ENCODE measurements at regions not wholly inside any gene's neighbourhood (a gene's known extent, or its start where the extent isn't known, plus 50 kb on each side); places are given as distances from the start of the nearest gene placed in this dataset.

GRCh38 chr16:35732046-35732810 is 2272.8 kb downstream of the TP53TG3F start:
- no peak for DNase-seq (ENCODE audit: low spot score)

DNA sequence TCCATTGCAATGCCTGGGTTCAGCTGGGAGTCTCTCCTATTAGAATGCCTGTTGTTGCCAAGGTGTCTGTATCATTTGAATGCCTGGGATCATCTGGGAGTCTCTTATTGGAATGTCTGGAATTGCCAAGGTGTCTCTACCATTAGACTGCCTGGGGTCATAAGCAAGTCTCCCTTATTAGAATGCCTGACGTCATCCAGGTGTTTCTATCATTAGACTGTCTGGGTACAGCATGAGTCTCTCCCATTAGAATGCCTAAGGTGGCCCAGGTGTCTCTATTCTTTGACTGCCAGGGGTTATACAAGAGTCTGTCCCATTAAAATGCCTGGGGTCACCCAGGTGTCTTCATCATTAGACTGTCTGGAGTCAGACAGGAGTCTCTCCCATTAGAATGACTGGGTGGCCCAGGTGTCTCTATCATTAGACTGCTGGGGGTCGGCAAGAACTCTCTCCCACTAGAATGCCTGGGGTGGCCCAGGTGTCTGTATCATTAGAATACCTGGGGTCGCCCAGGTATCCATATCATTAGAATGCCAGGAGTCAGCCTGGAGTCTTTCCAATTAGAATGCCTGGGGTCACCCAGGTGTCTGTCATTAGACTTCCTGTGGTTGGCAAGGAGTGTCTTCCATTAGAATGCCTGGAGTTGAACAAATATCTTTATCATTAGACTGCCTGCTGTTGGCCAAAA is 2274.0 kb downstream of the TP53TG3F start:
- DNase-seq (ENCODE audit: low spot score) = no peak

GRCh38 chr16:35733971-35734702 is 2274.7 kb downstream of the TP53TG3F start:
- no peak for DNase-seq (ENCODE audit: low spot score)

- DNase-seq (ENCODE audit: low spot score) = no peak
Measured at GRCh38 chr16:35734728-35735402, 2275.5 kb downstream of the TP53TG3F start.

GRCh38 chr16:35735403-35736251 is 2276.2 kb downstream of the TP53TG3F start:
- no peak for DNase-seq (ENCODE audit: low spot score)

DNA sequence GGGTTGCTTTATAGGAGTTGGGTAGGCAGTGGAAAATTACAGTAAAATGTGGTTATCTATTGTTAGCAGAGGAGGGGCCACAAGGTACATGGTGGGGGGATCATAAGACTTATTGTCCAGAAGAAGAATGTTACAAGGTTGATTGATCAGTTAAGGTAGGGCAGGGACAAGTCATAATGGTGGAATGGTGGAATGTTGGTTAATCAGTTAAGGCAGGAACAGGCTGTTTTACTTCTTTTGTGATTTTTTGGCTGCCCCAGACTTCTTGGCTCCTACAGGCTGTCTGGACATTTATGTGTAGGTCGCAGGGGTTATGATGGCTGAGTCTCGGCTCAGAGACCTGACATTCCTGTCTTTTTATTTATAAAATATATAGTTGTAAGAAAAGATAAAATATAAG is 2277.1 kb downstream of the TP53TG3F start:
- no peak for DNase-seq (ENCODE audit: low spot score)

- no peak for DNase-seq (ENCODE audit: low spot score)
Measured at GRCh38 chr16:35737076-35737475, 2277.7 kb downstream of the TP53TG3F start.

DNA sequence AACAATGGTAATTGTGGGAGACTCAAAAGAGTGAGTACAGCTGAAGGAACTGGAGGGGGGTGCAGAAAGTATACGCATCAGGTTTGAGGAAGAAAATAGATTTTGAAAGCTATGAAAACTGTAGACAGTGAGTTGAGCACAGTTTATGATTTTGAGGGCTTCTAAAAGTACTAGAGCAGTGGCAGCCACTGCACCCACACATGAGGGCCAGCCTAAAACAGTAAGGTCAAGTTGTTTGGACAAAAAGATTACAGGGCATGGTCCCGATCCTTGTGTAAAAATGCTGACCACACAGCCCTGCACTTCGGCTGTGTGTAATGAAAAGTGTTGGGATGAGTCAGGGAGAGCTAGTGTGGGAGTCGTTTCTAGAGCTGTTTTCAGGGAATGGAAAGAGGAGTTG is 2282.1 kb downstream of the TP53TG3F start:
- no peak for DNase-seq (ENCODE audit: low spot score)

DNA sequence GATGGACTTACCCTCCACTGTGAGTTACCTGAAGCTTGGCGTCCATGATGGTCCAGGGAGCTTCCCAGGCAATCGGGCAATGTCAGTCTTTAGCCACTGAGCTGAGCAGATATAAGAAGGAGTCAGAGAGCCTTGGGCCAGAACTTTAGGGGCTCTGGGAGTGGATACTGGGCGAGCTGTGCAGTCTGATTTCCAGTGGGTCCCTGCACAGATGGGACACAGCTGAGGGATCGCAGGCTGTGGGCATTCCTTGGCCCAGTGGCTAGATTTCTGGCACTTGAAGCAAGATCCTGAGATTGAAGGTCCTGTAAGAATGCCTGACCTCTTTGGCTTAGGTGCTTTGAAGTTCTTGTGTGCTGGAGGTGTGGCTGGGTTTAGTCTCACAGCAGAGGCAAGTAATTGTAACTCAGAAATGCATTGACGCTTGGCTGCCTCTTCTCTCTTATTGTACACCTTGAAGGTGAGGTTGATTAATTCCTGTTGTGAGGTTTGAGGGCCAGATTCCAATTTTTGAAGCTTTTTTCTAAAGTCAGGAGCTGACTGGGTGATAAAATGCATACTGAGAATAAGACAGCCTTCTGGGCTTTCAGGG is 2283.8 kb downstream of the TP53TG3F start:
- DNase-seq (ENCODE audit: low spot score) = no peak

DNA sequence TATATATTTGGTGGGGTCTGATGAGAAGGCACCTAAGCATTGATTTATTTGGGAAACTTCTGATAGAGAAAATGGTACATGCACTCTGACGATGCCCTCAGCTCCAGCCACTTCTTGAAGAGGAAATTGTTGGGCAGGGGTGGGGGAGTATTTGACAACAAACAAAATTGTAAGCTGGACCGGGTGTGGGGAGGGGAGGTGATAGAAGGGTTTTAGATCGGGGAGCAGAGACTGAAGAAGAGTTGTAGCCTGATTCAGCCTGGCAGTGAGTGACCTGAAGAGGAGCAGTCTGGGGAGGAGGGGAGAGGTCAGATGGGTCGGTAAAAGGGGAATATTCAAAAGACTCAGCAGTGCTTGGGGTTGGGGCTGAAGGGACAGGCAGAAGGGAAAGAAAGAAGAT is 2284.7 kb downstream of the TP53TG3F start:
- no peak for DNase-seq (ENCODE audit: low spot score)

GRCh38 chr16:35744726-35745125 is 2285.3 kb downstream of the TP53TG3F start:
- no peak for DNase-seq (ENCODE audit: low spot score)

DNA sequence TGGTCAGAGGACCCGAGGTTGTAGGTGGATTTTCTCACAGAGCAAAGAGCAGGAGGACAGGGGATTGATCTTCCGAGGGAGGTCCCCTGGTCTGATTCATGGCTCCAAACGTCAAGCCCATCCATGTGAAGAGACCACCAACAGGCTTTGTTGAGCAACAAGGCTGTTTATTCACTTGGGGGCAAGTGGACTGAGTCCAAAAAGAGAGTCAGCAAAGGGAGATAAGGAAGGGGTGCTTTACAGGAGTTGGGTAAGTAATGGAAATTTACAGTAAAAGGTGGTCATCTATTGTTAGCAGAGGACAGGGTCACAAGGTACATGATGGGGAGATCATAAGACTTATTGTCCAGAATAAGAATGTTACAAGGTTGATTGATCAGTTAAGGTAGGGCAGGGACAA is 2285.8 kb downstream of the TP53TG3F start:
- DNase-seq (ENCODE audit: low spot score) = no peak

DNA sequence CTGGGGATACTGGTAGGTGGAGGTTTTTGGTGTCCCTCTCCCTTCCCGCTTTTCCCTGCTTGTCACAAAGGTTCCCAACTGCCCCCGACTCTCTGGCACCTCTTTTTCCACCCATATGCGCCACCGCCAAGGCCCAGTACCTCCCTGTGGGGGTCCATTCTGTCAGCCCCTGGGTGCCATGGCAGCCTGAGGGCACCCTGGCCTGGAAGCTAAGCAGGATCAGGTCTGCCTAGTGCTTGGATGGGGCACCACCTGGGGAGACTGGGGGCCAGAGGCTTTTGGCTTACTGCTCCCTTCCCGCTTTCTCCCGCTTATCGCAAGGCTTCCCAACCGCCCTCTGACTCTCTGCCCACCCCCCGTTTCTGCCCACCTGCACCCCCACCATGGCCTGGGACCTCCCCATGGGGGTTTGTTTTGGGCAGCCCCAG is 2286.4 kb downstream of the TP53TG3F start:
- DNase-seq (ENCODE audit: low spot score) = no peak

GRCh38 chr16:35746281-35746962 is 2287.0 kb downstream of the TP53TG3F start:
- DNase-seq (ENCODE audit: low spot score) = no peak

DNA sequence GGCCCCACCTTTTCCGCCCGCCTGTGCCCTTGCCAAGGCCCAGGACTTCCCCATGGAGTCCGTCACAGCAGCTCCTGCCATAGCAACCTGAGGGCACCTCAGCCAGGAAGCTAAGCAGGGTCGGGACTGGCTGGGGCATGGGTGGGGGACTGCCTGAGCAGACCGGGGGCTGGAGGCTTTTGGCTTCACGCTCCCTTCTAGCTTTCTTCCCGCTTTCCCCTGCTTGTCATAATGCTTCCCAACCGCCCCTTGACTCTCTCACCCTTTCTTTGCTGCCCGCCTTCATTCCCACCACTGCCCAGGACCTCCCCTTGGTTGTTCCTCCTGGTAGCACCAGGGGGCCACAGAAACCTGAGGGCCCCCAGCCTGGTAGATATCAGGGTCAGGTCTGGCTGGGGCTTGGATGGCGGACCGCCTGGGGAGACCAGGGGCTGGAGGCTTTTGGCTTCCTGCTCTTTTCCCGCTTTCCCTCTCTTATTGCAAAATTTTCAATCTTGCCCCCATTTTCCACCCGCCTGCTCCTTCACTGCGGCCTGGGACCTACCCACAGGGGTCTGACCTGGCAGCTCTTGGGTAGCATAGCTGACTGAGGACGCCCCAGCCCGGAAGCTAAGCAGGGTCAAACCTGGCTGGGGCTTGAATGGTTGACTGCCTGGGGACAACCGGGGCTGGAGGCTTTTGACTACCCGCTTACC is 2287.7 kb downstream of the TP53TG3F start:
- no peak for DNase-seq (ENCODE audit: low spot score)

DNA sequence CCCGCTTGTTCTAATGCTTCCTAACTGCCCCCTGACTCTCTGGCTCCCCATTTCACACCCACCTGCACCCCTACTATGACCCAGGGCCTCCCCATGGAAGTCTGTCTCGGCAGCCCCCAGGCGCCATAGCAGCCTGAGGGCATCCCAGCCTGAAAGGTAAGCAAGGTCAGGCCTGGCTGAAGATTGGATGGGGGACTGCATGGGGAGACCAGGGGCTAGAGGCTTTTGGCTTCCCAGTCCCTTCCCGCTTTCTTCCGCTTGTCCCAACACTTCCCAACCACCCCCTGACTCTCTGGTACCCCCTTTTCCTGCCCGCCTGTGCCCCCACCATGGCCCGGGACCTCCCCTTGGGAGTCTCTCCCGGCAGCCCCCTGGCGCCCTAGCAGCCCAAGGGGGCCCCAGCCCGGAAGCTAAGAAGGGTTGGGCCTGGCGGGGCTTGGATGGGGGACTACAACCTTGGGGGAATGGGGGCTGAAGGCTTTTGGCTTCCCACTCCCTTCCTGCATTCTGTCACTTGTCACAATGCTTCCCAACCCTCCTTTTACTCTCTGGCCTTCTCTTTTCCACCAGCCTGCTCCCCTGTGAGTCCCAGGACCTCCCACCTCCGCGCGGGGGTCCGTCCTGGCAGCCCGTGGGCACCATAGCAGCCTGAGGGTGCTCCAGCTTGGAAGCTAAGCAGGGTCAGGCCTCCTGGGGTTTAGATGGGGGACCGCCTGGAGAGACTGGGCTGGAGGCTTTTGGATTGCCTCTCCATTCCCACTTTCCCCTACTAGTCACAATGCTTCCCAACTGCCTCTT is 2288.4 kb downstream of the TP53TG3F start:
- no peak for DNase-seq (ENCODE audit: low spot score)

DNA sequence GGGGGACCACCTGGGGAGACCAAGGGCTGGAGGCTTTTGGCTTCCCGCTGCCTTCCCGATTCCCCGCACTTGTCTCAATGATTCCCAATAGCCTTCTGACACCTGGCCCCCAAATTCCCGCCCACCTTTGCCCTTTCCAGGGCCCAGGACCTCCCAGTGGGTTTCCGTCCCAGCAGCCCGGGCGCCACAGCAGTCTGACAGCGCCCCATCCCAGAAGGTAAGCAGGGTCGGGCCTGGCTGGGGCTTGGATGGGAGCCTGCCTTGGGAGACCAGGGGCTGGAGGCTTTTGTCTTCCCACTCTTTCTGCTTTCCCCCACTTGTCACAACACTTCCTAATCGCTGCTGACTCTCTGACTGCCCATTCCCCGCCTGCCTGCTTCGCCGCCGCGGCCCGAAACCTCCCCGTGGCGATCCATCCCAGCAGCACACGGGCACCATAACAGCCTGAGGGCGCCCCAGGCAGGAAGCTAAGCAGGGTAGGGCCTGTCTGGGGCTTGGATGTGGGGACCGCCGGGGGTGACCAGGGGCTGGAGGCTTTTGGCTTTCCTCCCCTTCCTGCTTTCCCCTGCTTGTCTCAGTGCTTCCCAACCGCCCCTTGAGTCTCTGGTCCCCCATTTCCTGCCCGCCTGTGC is 2289.3 kb downstream of the TP53TG3F start:
- DNase-seq (ENCODE audit: low spot score) = no peak
